Left lung (tissue), 4 donors: ENCODE measurements at regions not wholly inside any gene's neighbourhood (a gene's known extent, or its start where the extent isn't known, plus 50 kb on each side); places are given as distances from the start of the nearest gene placed in this dataset.

ENCODE experiments used
- ATAC-seq: fragments of 200-7000 bp; cut with Tn5 transposase; one replicate; pipeline ENCODE4 v1.9.1; 2020; ENCODE audit warnings: moderate library complexity
- DNase-seq, 4 donors: peaks; one replicate each; pipeline ENCODE4 v3.0.0-alpha.2; 2013 to 2020
- H3K27ac ChIP-seq, 2 donors: fragments of 200-600 bp; sonication (generic) in 1 of 2; one replicate each; pipeline versions ENCODE4 v1.5.0 to v1.8.0; 2020 to 2021
- H3K27me3 ChIP-seq, 2 donors: fragments of 200-600 bp; sonication (generic) in 1 of 2; one replicate each; pipeline versions ENCODE4 v1.5.0 to v1.8.0; 2020 to 2021
- H3K36me3 ChIP-seq, 2 donors: fragments of 200-600 bp; sonication (generic) in 1 of 2; one replicate each; pipeline versions ENCODE4 v1.5.0 to v1.8.0; 2020 to 2021
- H3K4me1 ChIP-seq, 2 donors: fragments of 200-600 bp; one replicate each; pipeline ENCODE4 v1.8.0; 2021
- H3K4me3 ChIP-seq, 2 donors: fragments of 200-600 bp; sonication (generic) in 1 of 2; one replicate each; pipeline versions ENCODE4 v1.5.0 to v1.8.0; 2020 to 2021; ENCODE audit warnings: mild to moderate bottlenecking in 1 of 2
- H3K9me3 ChIP-seq, 2 donors: fragments of 200-600 bp; sonication (generic) in 1 of 2; one replicate each; pipeline versions ENCODE4 v1.5.0 to v1.8.0; 2020 to 2021
- CTCF ChIP-seq, 2 donors: fragments of 200-600 bp; sonication (generic) in 1 of 2; IDR thresholded peaks; one replicate each; pipeline versions ENCODE4 v1.5.0 to v1.8.0; 2021; ENCODE audit warnings: antibody characterized with exemption in 2 of 2
- intact Hi-C, 2 donors: fragments of 100-400 bp; cut with DNase I; formaldehyde crosslinking; loops; one replicate each; pipeline versions ENCODE4 v1.11.2 to v1.14.2; 2022
- donor health status: DM: no; HTN: yes; CAD: no.
- donor health status: DM: no; HTN: no; CAD: no.

GRCh38 chr4:110988722-110989121, 365.8 kb upstream of the PITX2 start:
- no peaks in the 10 kb centered on the region for H3K27me3 ChIP-seq
- DNase-seq (no peak), ATAC-seq (no peak)
- H3K4me3 ChIP-seq: no peak overlapping the region
- no peak overlapping the region for H3K27ac ChIP-seq
- H3K9me3 ChIP-seq: no peaks in the 10 kb centered on the region
- H3K4me1 ChIP-seq: no peaks in the 10 kb centered on the region
- no peaks in the 10 kb centered on the region for H3K36me3 ChIP-seq
- intact Hi-C loops: no loop called here
- no peak for TF ChIP-seq CTCF (IDR thresholded peaks at IDR 0.05)

- DNase-seq (no peak), ATAC-seq (no peak)
- H3K27ac ChIP-seq: no peak overlapping the region
- no peak for TF ChIP-seq CTCF (IDR thresholded peaks at IDR 0.05)
- no peaks in the 10 kb centered on the region for H3K4me1 ChIP-seq
- H3K9me3 ChIP-seq: no peaks in the 10 kb centered on the region
- intact Hi-C loops: no loop called here
- H3K27me3 ChIP-seq: no peaks in the 10 kb centered on the region
- no peaks in the 10 kb centered on the region for H3K36me3 ChIP-seq
- no peak overlapping the region for H3K4me3 ChIP-seq
Observed at GRCh38 chr4:110989125-110989524, 366.2 kb upstream of the PITX2 start.

GRCh38 chr4:110994781-110995180, 371.9 kb upstream of the PITX2 start:
- no peaks in the 10 kb centered on the region for H3K9me3 ChIP-seq
- no peak for ATAC-seq
- H3K36me3 ChIP-seq: no peaks in the 10 kb centered on the region
- no peak overlapping the region for H3K4me3 ChIP-seq
- no peaks in the 10 kb centered on the region for H3K27me3 ChIP-seq
- no peak for TF ChIP-seq CTCF (IDR thresholded peaks at IDR 0.05)
- no peak for DNase-seq
- intact Hi-C loops: no loop called here
- H3K27ac ChIP-seq: no peak overlapping the region
- H3K4me1 ChIP-seq: no peaks in the 10 kb centered on the region

GRCh38 chr4:110998320-110998719, 375.4 kb upstream of the PITX2 start:
- Histone ChIP-seq H3K4me1 (no peaks in the 10 kb centered on the region), H3K9me3 (no peaks in the 10 kb centered on the region), H3K27ac (no peak overlapping the region), H3K4me3 (no peak overlapping the region), H3K27me3 (no peaks in the 10 kb centered on the region), H3K36me3 (no peaks in the 10 kb centered on the region)
- no peak for ATAC-seq
- TF ChIP-seq CTCF (IDR thresholded peaks at IDR 0.05): no peak
- intact Hi-C loops: no loop called here
- DNase-seq: no peak

GRCh38 chr4:111011458-111011857, 388.6 kb upstream of the PITX2 start:
- H3K27ac ChIP-seq: no peak overlapping the region
- no peak overlapping the region for H3K4me3 ChIP-seq
- no peaks in the 10 kb centered on the region for H3K36me3 ChIP-seq
- ATAC-seq: no peak
- intact Hi-C loops: no loop called here
- no peaks in the 10 kb centered on the region for H3K4me1 ChIP-seq
- no peak for TF ChIP-seq CTCF (IDR thresholded peaks at IDR 0.05)
- H3K27me3 ChIP-seq: no peaks in the 10 kb centered on the region
- peak in 1 of 4 donors; percentile 23 for DNase-seq
- H3K9me3 ChIP-seq: no peaks in the 10 kb centered on the region
